ENCODE measurements at regions not wholly inside any gene's neighbourhood (a gene's known extent, or its start where the extent isn't known, plus 50 kb on each side); places are given as distances from the start of the nearest gene placed in this dataset.

DNA sequence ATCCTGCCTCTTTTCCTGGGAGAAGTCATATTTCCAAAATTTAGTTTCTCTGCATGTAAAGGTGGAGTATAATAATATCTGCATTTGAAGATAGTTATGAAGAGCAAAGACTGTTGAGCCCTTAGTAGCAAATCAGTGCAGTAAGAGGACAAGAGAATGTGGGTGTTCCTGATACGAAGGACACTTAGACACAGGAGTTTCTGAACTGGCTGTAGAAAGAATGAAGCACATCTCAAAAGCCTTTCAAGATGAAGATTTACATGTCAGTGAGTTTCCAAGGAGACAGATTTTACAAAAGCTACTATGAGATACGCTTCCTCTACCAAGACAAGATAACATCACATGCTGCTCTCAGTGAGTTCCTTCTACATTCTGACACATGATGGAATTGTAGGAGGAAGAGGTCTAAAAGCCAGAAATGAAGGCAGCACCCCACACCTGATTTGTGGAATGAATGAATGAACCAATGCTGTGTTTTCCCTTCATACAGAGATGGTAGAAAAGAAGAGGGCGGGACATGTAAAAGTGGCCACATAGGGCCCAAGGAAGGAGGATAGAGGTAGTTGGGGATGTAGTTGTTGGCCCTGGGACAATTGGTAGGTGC is 173.6 kb upstream of the PDE1C start:
- H3K9ac ChIP-seq (ENCODE audit: low read depth, low read length, poor library complexity, severe bottlenecking) = no peak overlapping the region
- H3K27me3 ChIP-seq (ENCODE audit: insufficient read depth, low read length, poor library complexity, severe bottlenecking) = no peaks in the 10 kb centered on the region
- no peaks in the 10 kb centered on the region for H4K20me1 ChIP-seq (ENCODE audit: insufficient read depth, low read length, poor library complexity, severe bottlenecking)
- no peak overlapping the region for H2AFZ ChIP-seq (ENCODE audit: low read length)
- H3K9me3 ChIP-seq (ENCODE audit: insufficient read depth, low read depth, low read length) = no peaks in the 10 kb centered on the region
- H3K79me2 ChIP-seq (ENCODE audit: insufficient read depth, low read length) = no peaks in the 10 kb centered on the region
- TF ChIP-seq EZH2phosphoT487 (IDR thresholded peaks at IDR 0.05; ENCODE audit: borderline replicate concordance) = no peak
- TF ChIP-seq, protein P1, sequence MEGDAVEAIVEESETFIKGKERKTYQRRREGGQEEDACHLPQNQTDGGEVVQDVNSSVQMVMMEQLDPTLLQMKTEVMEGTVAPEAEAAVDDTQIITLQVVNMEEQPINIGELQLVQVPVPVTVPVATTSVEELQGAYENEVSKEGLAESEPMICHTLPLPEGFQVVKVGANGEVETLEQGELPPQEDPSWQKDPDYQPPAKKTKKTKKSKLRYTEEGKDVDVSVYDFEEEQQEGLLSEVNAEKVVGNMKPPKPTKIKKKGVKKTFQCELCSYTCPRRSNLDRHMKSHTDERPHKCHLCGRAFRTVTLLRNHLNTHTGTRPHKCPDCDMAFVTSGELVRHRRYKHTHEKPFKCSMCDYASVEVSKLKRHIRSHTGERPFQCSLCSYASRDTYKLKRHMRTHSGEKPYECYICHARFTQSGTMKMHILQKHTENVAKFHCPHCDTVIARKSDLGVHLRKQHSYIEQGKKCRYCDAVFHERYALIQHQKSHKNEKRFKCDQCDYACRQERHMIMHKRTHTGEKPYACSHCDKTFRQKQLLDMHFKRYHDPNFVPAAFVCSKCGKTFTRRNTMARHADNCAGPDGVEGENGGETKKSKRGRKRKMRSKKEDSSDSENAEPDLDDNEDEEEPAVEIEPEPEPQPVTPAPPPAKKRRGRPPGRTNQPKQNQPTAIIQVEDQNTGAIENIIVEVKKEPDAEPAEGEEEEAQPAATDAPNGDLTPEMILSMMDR (conservative IDR thresholded peaks at IDR 0.05; ENCODE audit: low read length) = no peak
- H3K4me2 ChIP-seq (ENCODE audit: low read depth, low read length, poor library complexity, severe bottlenecking) = no peak overlapping the region
- no peaks in the 10 kb centered on the region for H3K9me2 ChIP-seq (replicated peaks; ENCODE audit: low read depth, low read length)
- H3K36me3 ChIP-seq (ENCODE audit: insufficient read depth, low read length) = no peaks in the 10 kb centered on the region
- no peaks in the 10 kb centered on the region for H3K4me1 ChIP-seq (ENCODE audit: insufficient read depth, low read length, poor library complexity, severe bottlenecking)
- H3F3A ChIP-seq (ENCODE audit: low read depth) = no peaks in the 10 kb centered on the region
- H3K4me3 ChIP-seq (ENCODE audit: low read length, poor library complexity, severe bottlenecking) = no peak overlapping the region

DNA sequence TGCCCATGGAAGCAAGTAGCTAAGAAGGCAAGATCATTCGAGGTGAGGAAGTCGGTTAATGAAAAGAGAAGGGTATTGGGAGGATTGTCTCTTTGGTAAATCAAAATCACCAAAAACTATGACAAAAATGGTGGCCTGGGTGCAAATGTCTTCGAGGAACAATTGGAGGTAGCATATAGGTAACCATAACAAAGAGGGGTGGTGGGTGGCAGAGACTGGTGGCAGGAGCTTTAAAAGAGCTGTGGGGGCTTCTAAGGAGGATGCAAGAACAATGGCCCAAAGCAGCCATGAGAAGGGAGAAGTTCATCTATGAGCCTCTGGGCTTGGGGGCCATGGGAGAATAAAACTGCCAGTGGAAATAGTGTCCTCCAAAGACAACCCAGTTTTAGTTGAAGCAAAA is 172.2 kb upstream of the PDE1C start:
- H2AFZ ChIP-seq (ENCODE audit: low read length) = no peak overlapping the region
- H3K4me3 ChIP-seq (ENCODE audit: low read length, poor library complexity, severe bottlenecking) = no peak overlapping the region
- TF ChIP-seq, protein P1 (conservative IDR thresholded peaks at IDR 0.05; ENCODE audit: low read length) = no peak
- TF ChIP-seq EZH2phosphoT487 (IDR thresholded peaks at IDR 0.05; ENCODE audit: borderline replicate concordance) = no peak
- H3K4me1 ChIP-seq (ENCODE audit: insufficient read depth, low read length, poor library complexity, severe bottlenecking) = no peaks in the 10 kb centered on the region
- H3K27me3 ChIP-seq (ENCODE audit: insufficient read depth, low read length, poor library complexity, severe bottlenecking) = no peaks in the 10 kb centered on the region
- no peaks in the 10 kb centered on the region for H3K79me2 ChIP-seq (ENCODE audit: insufficient read depth, low read length)
- H3K4me2 ChIP-seq (ENCODE audit: low read depth, low read length, poor library complexity, severe bottlenecking) = no peak overlapping the region
- H3K36me3 ChIP-seq (ENCODE audit: insufficient read depth, low read length) = no peaks in the 10 kb centered on the region
- H3K9me2 ChIP-seq (replicated peaks; ENCODE audit: low read depth, low read length) = no peaks in the 10 kb centered on the region
- no peaks in the 10 kb centered on the region for H3F3A ChIP-seq (ENCODE audit: low read depth)
- H4K20me1 ChIP-seq (ENCODE audit: insufficient read depth, low read length, poor library complexity, severe bottlenecking) = no peaks in the 10 kb centered on the region
- no peaks in the 10 kb centered on the region for H3K9me3 ChIP-seq (ENCODE audit: insufficient read depth, low read depth, low read length)
- H3K9ac ChIP-seq (ENCODE audit: low read depth, low read length, poor library complexity, severe bottlenecking) = no peak overlapping the region

DNA sequence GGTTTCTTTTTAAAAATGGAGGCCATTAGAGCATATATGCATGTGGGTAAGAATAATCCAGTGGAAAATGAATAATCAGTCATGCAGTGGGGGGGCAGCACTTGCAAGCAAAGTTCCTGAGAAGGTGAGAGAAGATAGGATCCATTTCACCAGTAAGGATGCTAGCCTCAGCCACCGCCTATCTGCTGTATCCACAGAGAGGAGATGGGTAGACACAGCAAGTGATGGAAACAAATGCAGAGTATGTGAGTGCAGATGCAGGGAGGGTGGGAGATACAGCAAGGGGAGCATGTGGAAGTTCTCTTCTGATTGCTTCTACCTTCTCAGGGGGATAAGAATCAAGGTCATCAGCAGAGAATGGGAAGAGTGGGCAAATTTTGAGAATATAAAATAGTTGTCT is 171.4 kb upstream of the PDE1C start:
- H2AFZ ChIP-seq (ENCODE audit: low read length) = no peak overlapping the region
- H3K79me2 ChIP-seq (ENCODE audit: insufficient read depth, low read length) = no peaks in the 10 kb centered on the region
- H3K4me1 ChIP-seq (ENCODE audit: insufficient read depth, low read length, poor library complexity, severe bottlenecking) = no peaks in the 10 kb centered on the region
- TF ChIP-seq, protein P1 (conservative IDR thresholded peaks at IDR 0.05; ENCODE audit: low read length) = no peak
- TF ChIP-seq EZH2phosphoT487 (IDR thresholded peaks at IDR 0.05; ENCODE audit: borderline replicate concordance) = no peak
- no peak overlapping the region for H3K4me2 ChIP-seq (ENCODE audit: low read depth, low read length, poor library complexity, severe bottlenecking)
- H3K9me3 ChIP-seq (ENCODE audit: insufficient read depth, low read depth, low read length) = no peaks in the 10 kb centered on the region
- H3K4me3 ChIP-seq (ENCODE audit: low read length, poor library complexity, severe bottlenecking) = no peak overlapping the region
- no peaks in the 10 kb centered on the region for H4K20me1 ChIP-seq (ENCODE audit: insufficient read depth, low read length, poor library complexity, severe bottlenecking)
- H3K9ac ChIP-seq (ENCODE audit: low read depth, low read length, poor library complexity, severe bottlenecking) = no peak overlapping the region
- H3K36me3 ChIP-seq (ENCODE audit: insufficient read depth, low read length) = no peaks in the 10 kb centered on the region
- no peaks in the 10 kb centered on the region for H3F3A ChIP-seq (ENCODE audit: low read depth)
- H3K27me3 ChIP-seq (ENCODE audit: insufficient read depth, low read length, poor library complexity, severe bottlenecking) = no peaks in the 10 kb centered on the region
- no peaks in the 10 kb centered on the region for H3K9me2 ChIP-seq (replicated peaks; ENCODE audit: low read depth, low read length)

Measured in Loucy (cell line).